Neural cell (in vitro differentiated cells): ENCODE measurements at regions not wholly inside any gene's neighbourhood (a gene's known extent, or its start where the extent isn't known, plus 50 kb on each side); places are given as distances from the start of the nearest gene placed in this dataset.

Experiments used
- EP300 ChIP-seq: fragments of 450-650 bp; conservative IDR thresholded peaks from 2 replicates; pipeline ENCODE4 v1.6.1; 2014; ENCODE audit warnings: antibody characterized with exemption, mild to moderate bottlenecking, moderate library complexity; ENCODE audit not compliant: poor library complexity, severe bottlenecking
- EZH2 ChIP-seq: fragments of 200-600, 300-800 bp; shearing (Covaris generic), sonication (generic); IDR thresholded peaks from 2 replicates; pipeline ENCODE4 v1.6.1; 2014; ENCODE audit warnings: antibody characterized with exemption, low read length, borderline replicate concordance, mild to moderate bottlenecking; ENCODE audit not compliant: insufficient read depth, poor library complexity, severe bottlenecking
- MXI1 ChIP-seq: fragments of 450-650 bp; conservative IDR thresholded peaks from 2 replicates; pipeline ENCODE4 v1.6.1; 2014; ENCODE audit warnings: antibody characterized with exemption, mild to moderate bottlenecking; ENCODE audit not compliant: poor library complexity, severe bottlenecking
- POLR2AphosphoS5 ChIP-seq: IDR thresholded peaks from 2 replicates; pipeline ENCODE4 v1.6.1; 2012
- RAD21 ChIP-seq: fragments of 450-650 bp; conservative IDR thresholded peaks from 2 replicates; pipeline ENCODE4 v1.6.1; 2014; ENCODE audit warnings: antibody characterized with exemption, mild to moderate bottlenecking, moderate library complexity
- SMC3 ChIP-seq: fragments of 450-650 bp; conservative IDR thresholded peaks from 2 replicates; pipeline ENCODE4 v1.6.1; 2014; ENCODE audit warnings: antibody characterized with exemption, mild to moderate bottlenecking, moderate library complexity; ENCODE audit not compliant: poor library complexity
- TAF1 ChIP-seq: IDR thresholded peaks from 2 replicates; pipeline ENCODE4 v1.6.1; 2012; ENCODE audit warnings: low read depth
- TF ChIP-seq, protein P1 (sequence below): fragments of 450-650 bp; IDR thresholded peaks from 2 replicates; pipeline ENCODE4 v1.5.1; 2014; ENCODE audit warnings: antibody characterized with exemption, mild to moderate bottlenecking, moderate library complexity; ENCODE audit not compliant: poor library complexity, severe bottlenecking
- TF ChIP-seq, protein P2 (sequence below): IDR thresholded peaks from 2 replicates; pipeline ENCODE4 v1.6.1; 2012; ENCODE audit warnings: borderline replicate concordance

DNA sequence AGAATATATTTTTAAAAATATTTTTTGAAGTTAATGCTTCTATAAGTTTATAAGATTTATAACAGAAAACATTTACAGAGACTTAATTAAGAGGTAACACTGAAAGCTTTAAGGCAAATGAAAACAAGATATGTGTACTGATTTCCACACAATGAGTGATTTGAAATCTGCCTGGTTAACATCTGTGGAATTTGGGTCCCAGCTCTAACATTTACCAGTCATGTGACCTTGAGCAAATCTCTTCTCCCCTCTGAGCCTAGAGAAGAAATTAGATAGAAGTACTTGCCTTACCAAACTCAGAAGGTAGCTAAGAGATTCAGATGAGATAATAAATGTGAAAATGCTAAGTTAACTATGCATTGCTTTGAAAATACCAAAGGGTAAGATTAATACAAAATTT lies 458.8 kb upstream of the LCORL start:
- TF ChIP-seq EZH2 (no peak), TAF1 (no peak), RAD21 (no peak), EP300 (no peak), POLR2AphosphoS5 (no peak), SMC3 (no peak), MXI1 (no peak)
- TF ChIP-seq, protein P1, sequence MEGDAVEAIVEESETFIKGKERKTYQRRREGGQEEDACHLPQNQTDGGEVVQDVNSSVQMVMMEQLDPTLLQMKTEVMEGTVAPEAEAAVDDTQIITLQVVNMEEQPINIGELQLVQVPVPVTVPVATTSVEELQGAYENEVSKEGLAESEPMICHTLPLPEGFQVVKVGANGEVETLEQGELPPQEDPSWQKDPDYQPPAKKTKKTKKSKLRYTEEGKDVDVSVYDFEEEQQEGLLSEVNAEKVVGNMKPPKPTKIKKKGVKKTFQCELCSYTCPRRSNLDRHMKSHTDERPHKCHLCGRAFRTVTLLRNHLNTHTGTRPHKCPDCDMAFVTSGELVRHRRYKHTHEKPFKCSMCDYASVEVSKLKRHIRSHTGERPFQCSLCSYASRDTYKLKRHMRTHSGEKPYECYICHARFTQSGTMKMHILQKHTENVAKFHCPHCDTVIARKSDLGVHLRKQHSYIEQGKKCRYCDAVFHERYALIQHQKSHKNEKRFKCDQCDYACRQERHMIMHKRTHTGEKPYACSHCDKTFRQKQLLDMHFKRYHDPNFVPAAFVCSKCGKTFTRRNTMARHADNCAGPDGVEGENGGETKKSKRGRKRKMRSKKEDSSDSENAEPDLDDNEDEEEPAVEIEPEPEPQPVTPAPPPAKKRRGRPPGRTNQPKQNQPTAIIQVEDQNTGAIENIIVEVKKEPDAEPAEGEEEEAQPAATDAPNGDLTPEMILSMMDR: no peak
- TF ChIP-seq, protein P2, sequence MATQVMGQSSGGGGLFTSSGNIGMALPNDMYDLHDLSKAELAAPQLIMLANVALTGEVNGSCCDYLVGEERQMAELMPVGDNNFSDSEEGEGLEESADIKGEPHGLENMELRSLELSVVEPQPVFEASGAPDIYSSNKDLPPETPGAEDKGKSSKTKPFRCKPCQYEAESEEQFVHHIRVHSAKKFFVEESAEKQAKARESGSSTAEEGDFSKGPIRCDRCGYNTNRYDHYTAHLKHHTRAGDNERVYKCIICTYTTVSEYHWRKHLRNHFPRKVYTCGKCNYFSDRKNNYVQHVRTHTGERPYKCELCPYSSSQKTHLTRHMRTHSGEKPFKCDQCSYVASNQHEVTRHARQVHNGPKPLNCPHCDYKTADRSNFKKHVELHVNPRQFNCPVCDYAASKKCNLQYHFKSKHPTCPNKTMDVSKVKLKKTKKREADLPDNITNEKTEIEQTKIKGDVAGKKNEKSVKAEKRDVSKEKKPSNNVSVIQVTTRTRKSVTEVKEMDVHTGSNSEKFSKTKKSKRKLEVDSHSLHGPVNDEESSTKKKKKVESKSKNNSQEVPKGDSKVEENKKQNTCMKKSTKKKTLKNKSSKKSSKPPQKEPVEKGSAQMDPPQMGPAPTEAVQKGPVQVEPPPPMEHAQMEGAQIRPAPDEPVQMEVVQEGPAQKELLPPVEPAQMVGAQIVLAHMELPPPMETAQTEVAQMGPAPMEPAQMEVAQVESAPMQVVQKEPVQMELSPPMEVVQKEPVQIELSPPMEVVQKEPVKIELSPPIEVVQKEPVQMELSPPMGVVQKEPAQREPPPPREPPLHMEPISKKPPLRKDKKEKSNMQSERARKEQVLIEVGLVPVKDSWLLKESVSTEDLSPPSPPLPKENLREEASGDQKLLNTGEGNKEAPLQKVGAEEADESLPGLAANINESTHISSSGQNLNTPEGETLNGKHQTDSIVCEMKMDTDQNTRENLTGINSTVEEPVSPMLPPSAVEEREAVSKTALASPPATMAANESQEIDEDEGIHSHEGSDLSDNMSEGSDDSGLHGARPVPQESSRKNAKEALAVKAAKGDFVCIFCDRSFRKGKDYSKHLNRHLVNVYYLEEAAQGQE: no peak
